PC-9 (cell line): ENCODE measurements at regions not wholly inside any gene's neighbourhood (a gene's known extent, or its start where the extent isn't known, plus 50 kb on each side); places are given as distances from the start of the nearest gene placed in this dataset.

Source experiments
- BruUV-seq: library from RNA; stranded (reverse); fragments of 400-500 nt; replicated peaks from 2 replicates; lab custom pipeline; 2021; lab: Mats Ljungman, UMichigan
- CTCF ChIA-PET: fragments of 300-600 bp; sonication (Branson Sonifier 250); formaldehyde crosslinking; loops from one replicate; lab custom pipeline; 2022; ENCODE audit warnings: antibody characterized with exemption; lab: Charles Lee
- POLR2A ChIA-PET: fragments of 300-600 bp; sonication (Branson Sonifier 250); formaldehyde crosslinking; loops from one replicate; lab custom pipeline; 2022; ENCODE audit warnings: antibody characterized with exemption; ENCODE audit not compliant: unreplicated experiment; lab: Charles Lee
- DNase-seq, 2 experiments: peaks; one replicate each; pipeline versions ENCODE4 v3.0.0 to v3.0.0-alpha.2; 2015 to 2022; ENCODE audit warnings: mixed read lengths in 1 of 2
- H2AFZ ChIP-seq: fragments of 200-600 bp; sonication (generic); 2 replicates; pipeline ENCODE4 v1.8.1; 2017; ENCODE audit warnings: antibody characterized with exemption
- H3F3A ChIP-seq: fragments of 200-600 bp; sonication (generic); 2 replicates; pipeline ENCODE4 v1.8.1; 2017; ENCODE audit warnings: antibody characterized with exemption, mild to moderate bottlenecking, low read depth; ENCODE audit not compliant: insufficient read depth
- H3K27ac ChIP-seq: fragments of 200-600 bp; sonication (generic); 2 replicates; pipeline ENCODE4 v1.6.1; 2016; ENCODE audit warnings: mixed run types
- H3K27me3 ChIP-seq: fragments of 200-600 bp; sonication (generic); 2 replicates; pipeline ENCODE4 v1.6.1; 2016; ENCODE audit warnings: low read depth, mixed run types; ENCODE audit not compliant: insufficient read depth
- H3K36me3 ChIP-seq: fragments of 200-600 bp; sonication (generic); 2 replicates; pipeline ENCODE4 v1.6.1; 2016; ENCODE audit warnings: low read depth, mixed run types
- H3K4me1 ChIP-seq: fragments of 200-600 bp; sonication (generic); replicated peaks from 2 replicates; pipeline ENCODE4 v1.6.1; 2016; ENCODE audit warnings: mixed run types; ENCODE audit not compliant: insufficient read depth
- H3K4me2 ChIP-seq: fragments of 200-600 bp; sonication (generic); 2 replicates; pipeline ENCODE4 v1.6.1; 2017; ENCODE audit warnings: mixed run types
- H3K4me3 ChIP-seq: fragments of 200-600 bp; sonication (generic); 2 replicates; pipeline ENCODE4 v1.6.1; 2016; ENCODE audit warnings: mixed run types
- H3K79me2 ChIP-seq: fragments of 200-600 bp; sonication (generic); 2 replicates; pipeline ENCODE4 v1.6.1; 2017; ENCODE audit warnings: low read depth, mixed run types
- H3K9me2 ChIP-seq: fragments of 200-600 bp; sonication (generic); 2 replicates; pipeline ENCODE4 v1.8.1; 2017; ENCODE audit warnings: mild to moderate bottlenecking; ENCODE audit not compliant: insufficient read depth
- H3K9me3 ChIP-seq: fragments of 200-600 bp; sonication (generic); 2 replicates; pipeline ENCODE4 v1.8.1; 2016; ENCODE audit warnings: low read depth; ENCODE audit not compliant: insufficient read depth
- H4K20me1 ChIP-seq: fragments of 200-600 bp; sonication (generic); 2 replicates; pipeline ENCODE4 v1.8.1; 2017; ENCODE audit not compliant: insufficient read depth
- EZH2 ChIP-seq: fragments of 200-600 bp; sonication (generic); IDR thresholded peaks from 2 replicates; pipeline ENCODE4 v1.8.0; 2017; ENCODE audit warnings: antibody characterized with exemption, low read depth
- intact Hi-C: fragments of 100-400 bp; cut with micrococcal nuclease; formaldehyde crosslinking; loops from one replicate; pipeline ENCODE4 v1.10.0; 2022; ENCODE audit not compliant: unreplicated experiment
- TF ChIP-seq, protein P1 (sequence below): fragments of 200-600 bp; sonication (generic); conservative IDR thresholded peaks from 2 replicates; pipeline ENCODE4 v1.6.1; 2017; ENCODE audit warnings: mixed run types, antibody characterized with exemption, mild to moderate bottlenecking, moderate library complexity

DNA sequence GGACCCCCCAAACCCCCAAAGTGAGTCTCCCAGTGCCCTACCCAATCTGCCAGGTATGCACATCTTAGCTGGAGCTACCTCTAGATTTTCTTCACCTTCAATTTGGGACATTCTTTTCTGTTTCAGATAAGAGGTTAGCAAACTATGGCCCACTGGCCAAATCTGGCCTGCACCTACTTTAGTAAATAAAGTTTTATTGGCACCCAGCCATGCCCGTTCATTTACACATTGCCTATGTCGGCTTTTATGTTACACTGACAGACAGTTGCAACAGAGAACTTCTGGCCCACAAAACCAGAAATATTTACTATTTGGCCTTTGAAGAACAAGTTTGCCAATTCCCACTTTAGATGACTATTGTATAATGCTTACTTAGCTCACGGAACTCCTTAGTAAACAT lies 55.9 kb upstream of the STX16 start:
- H3K36me3 ChIP-seq: no peaks in the 10 kb centered on the region
- H3K79me2 ChIP-seq: no peaks in the 10 kb centered on the region
- DNase-seq: no peak
- no peak overlapping the region for H3K27ac ChIP-seq
- no peak overlapping the region for H3K4me3 ChIP-seq
- ChIA-PET CTCF (no interaction called here), POLR2A (no interaction called here)
- TF ChIP-seq, protein P1, sequence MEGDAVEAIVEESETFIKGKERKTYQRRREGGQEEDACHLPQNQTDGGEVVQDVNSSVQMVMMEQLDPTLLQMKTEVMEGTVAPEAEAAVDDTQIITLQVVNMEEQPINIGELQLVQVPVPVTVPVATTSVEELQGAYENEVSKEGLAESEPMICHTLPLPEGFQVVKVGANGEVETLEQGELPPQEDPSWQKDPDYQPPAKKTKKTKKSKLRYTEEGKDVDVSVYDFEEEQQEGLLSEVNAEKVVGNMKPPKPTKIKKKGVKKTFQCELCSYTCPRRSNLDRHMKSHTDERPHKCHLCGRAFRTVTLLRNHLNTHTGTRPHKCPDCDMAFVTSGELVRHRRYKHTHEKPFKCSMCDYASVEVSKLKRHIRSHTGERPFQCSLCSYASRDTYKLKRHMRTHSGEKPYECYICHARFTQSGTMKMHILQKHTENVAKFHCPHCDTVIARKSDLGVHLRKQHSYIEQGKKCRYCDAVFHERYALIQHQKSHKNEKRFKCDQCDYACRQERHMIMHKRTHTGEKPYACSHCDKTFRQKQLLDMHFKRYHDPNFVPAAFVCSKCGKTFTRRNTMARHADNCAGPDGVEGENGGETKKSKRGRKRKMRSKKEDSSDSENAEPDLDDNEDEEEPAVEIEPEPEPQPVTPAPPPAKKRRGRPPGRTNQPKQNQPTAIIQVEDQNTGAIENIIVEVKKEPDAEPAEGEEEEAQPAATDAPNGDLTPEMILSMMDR: no peak
- no peak for TF ChIP-seq EZH2
- H3K9me3 ChIP-seq: no peaks in the 10 kb centered on the region
- intact Hi-C loops: no loop called here
- no TSS peak for BruUV-seq
- H3F3A ChIP-seq: no peaks in the 10 kb centered on the region
- no peaks in the 10 kb centered on the region for H4K20me1 ChIP-seq
- H2AFZ ChIP-seq: no peak overlapping the region
- no peak overlapping the region for H3K4me2 ChIP-seq
- 0 out of 2 replicates have a peak, but pooled peaks cover 8% of the 10 kb centered on the region for H3K27me3 ChIP-seq
- no peaks in the 10 kb centered on the region for H3K9me2 ChIP-seq
- H3K4me1 ChIP-seq: no peaks in the 10 kb centered on the region

DNA sequence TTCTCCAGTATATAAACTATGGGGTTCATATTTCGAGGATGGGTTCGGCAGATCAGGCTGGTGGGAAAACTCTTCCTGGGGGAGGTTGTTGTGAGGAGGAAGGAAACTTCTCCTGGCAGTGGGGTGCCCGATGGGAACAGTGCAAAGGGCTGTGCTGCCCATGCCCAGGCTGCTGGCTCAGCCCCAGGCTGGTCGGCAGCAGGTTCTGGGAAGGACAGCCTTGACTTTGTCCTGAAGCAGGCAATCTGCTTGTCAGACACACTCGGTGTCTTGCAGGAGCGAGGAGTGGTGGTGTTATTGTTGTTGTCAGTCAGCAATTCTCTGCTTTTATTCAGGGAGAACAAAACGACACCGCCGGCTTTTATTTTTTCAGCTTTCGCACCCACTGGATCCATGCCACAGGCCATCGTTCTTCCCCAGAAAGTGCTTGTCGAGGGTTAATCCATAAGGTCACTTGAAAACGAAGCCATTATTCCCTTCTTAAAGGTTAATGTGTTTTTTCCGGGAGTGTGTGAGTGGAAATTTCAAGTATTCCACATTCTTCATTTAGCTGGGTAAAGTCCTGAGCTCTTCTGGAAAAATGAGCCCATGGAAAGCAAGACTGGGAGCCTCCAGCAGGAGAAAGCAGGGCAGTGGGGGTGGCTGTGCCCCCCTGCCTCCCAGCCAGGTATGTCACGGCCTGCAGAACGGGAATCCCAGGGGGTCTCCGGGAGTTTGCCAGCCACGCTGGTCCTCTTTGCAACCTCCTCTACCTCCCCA lies 57.0 kb upstream of the STX16 start:
- H3K9me3 ChIP-seq: no peaks in the 10 kb centered on the region
- no peak for DNase-seq
- TF ChIP-seq EZH2: no peak
- TF ChIP-seq, protein P1: no peak
- H3K27ac ChIP-seq: no peak overlapping the region
- H3K27me3 ChIP-seq: 0 out of 2 replicates have a peak, but pooled peaks cover 8% of the 10 kb centered on the region
- ChIA-PET POLR2A (no interaction called here), CTCF (no interaction called here)
- H3K4me2 ChIP-seq: no peak overlapping the region
- H3K79me2 ChIP-seq: no peaks in the 10 kb centered on the region
- H2AFZ ChIP-seq: no peak overlapping the region
- no peaks in the 10 kb centered on the region for H3F3A ChIP-seq
- no peaks in the 10 kb centered on the region for H4K20me1 ChIP-seq
- H3K4me3 ChIP-seq: no peak overlapping the region
- H3K36me3 ChIP-seq: no peaks in the 10 kb centered on the region
- no peaks in the 10 kb centered on the region for H3K9me2 ChIP-seq
- intact Hi-C loops: no loop called here
- BruUV-seq: no TSS peak
- H3K4me1 ChIP-seq: no peaks in the 10 kb centered on the region

DNA sequence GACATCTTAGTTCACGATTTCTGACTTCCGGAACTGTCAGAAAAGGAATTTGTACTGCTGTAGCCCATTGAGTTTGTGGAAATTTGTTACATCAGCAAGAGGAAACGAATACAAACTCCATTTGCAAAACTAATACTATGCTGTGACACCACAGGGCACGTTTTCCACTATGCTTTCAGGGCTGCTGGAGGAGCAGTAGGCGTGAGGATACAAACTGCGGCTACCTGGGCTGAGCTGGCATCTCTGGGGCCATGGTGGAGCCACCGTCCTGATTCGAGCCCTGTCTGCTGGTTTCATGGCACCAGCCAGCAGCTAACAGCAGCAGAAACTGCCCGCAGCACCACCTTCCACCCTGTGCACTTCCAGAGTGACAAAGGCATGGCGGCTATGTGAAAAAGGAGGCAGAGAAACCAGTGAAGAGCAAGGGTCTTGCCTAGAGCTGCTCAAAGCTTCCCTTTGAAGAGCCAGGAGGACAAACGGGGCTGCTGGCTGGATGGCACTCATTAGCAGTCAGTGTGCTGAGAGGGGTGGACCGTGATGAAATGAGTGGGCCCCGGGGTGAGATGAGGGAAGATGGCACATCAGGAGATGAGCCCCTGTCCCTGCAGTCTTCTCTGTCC lies 58.9 kb upstream of the STX16 start:
- TF ChIP-seq, protein P1: no peak
- TF ChIP-seq EZH2: no peak
- POLR2A ChIA-PET: no interaction called here
- CTCF ChIA-PET: interaction anchor here (0.6 kb wide), 1 partner anchor 252 kb away, joined by 3 read pairs; no protein-coding TSS in a partner anchor
- H3K9me3 ChIP-seq: no peaks in the 10 kb centered on the region
- no peak overlapping the region for H3K4me2 ChIP-seq
- H3K27ac ChIP-seq: no peak overlapping the region
- no peaks in the 10 kb centered on the region for H3F3A ChIP-seq
- no TSS peak for BruUV-seq
- no peaks in the 10 kb centered on the region for H3K36me3 ChIP-seq
- intact Hi-C loops: no loop called here
- DNase-seq: no peak
- H3K79me2 ChIP-seq: no peaks in the 10 kb centered on the region
- no peaks in the 10 kb centered on the region for H3K9me2 ChIP-seq
- H4K20me1 ChIP-seq: no peaks in the 10 kb centered on the region
- 0 out of 2 replicates have a peak, but pooled peaks cover 8% of the 10 kb centered on the region for H3K27me3 ChIP-seq
- no peaks in the 10 kb centered on the region for H3K4me1 ChIP-seq
- no peak overlapping the region for H3K4me3 ChIP-seq
- H2AFZ ChIP-seq: no peak overlapping the region
